Astrocyte (in vitro differentiated cells and primary cell): ENCODE measurements at regions not wholly inside any gene's neighbourhood (a gene's known extent, or its start where the extent isn't known, plus 50 kb on each side); places are given as distances from the start of the nearest gene placed in this dataset.

Experiments used
- DNase-seq: peaks from one replicate; pipeline ENCODE4 v3.0.0-alpha.2; 2010; ENCODE audit warnings: low read depth
- FAIRE-seq: peaks from 2 replicates; lab custom pipeline; 2011; peaks lifted over from hg19 to GRCh38; lab: Jason Lieb, UNC
- H2AFZ ChIP-seq: 2 replicates; pipeline ENCODE4 v1.6.0; 2012; ENCODE audit warnings: low read depth, low read length, inconsistent platforms
- H3K27ac ChIP-seq: 2 replicates; pipeline ENCODE4 v1.5.1; 2011; ENCODE audit warnings: low read depth, low read length, inconsistent platforms
- H3K27me3 ChIP-seq: 2 replicates; pipeline ENCODE4 v1.6.0; 2011; ENCODE audit warnings: low read length, inconsistent platforms; ENCODE audit not compliant: insufficient read depth
- H3K36me3 ChIP-seq: 2 replicates; pipeline ENCODE4 v1.5.1; 2011; ENCODE audit warnings: low read length, inconsistent platforms; ENCODE audit not compliant: insufficient read depth
- H3K4me1 ChIP-seq: 2 replicates; pipeline ENCODE4 v1.5.1; 2011; ENCODE audit warnings: low read length, inconsistent platforms; ENCODE audit not compliant: insufficient read depth
- H3K4me2 ChIP-seq: 2 replicates; pipeline ENCODE4 v1.6.0; 2012; ENCODE audit warnings: low read length, inconsistent platforms
- H3K4me3 ChIP-seq: 2 replicates; pipeline ENCODE4 v1.5.1; 2011; ENCODE audit warnings: low read depth, mild to moderate bottlenecking, low read length, inconsistent platforms; ENCODE audit not compliant: insufficient read depth
- H3K79me2 ChIP-seq: 2 replicates; pipeline ENCODE4 v1.6.0; 2012; ENCODE audit warnings: mild to moderate bottlenecking, low read length, inconsistent platforms; ENCODE audit not compliant: insufficient read depth
- H3K9ac ChIP-seq: 2 replicates; pipeline ENCODE4 v1.6.0; 2012; ENCODE audit warnings: mild to moderate bottlenecking, low read length, inconsistent platforms
- H3K9me3 ChIP-seq: 2 replicates; pipeline ENCODE4 v1.5.1; 2012; ENCODE audit warnings: low read depth, mild to moderate bottlenecking, low read length, inconsistent platforms; ENCODE audit not compliant: insufficient read depth
- H4K20me1 ChIP-seq: 2 replicates; pipeline ENCODE4 v1.6.0; 2012; ENCODE audit warnings: low read length, inconsistent platforms; ENCODE audit not compliant: insufficient read depth
- H3K27ac Mint-ChIP-seq: one replicate; pipeline ENCODE4 v1.8.0; 2021; ENCODE audit warnings: mild to moderate bottlenecking, mixed read lengths; ENCODE audit not compliant: unreplicated experiment
- H3K27me3 Mint-ChIP-seq: one replicate; pipeline ENCODE4 v1.8.0; 2021; ENCODE audit warnings: low read depth, mixed read lengths; ENCODE audit not compliant: unreplicated experiment
- H3K36me3 Mint-ChIP-seq: one replicate; pipeline ENCODE4 v1.8.0; 2021; ENCODE audit warnings: low read depth, mixed read lengths; ENCODE audit not compliant: unreplicated experiment
- H3K4me1 Mint-ChIP-seq: one replicate; pipeline ENCODE4 v1.8.0; 2021; ENCODE audit warnings: low read depth, mixed read lengths; ENCODE audit not compliant: unreplicated experiment
- H3K4me3 Mint-ChIP-seq: one replicate; pipeline ENCODE4 v1.8.0; 2021; ENCODE audit warnings: mild to moderate bottlenecking, moderate library complexity, mixed read lengths; ENCODE audit not compliant: unreplicated experiment
- H3K9me3 Mint-ChIP-seq: one replicate; pipeline ENCODE4 v1.8.0; 2021; ENCODE audit warnings: mild to moderate bottlenecking, mixed read lengths; ENCODE audit not compliant: unreplicated experiment
- CTCF ChIP-seq: IDR thresholded peaks from 2 replicates; pipeline ENCODE4 v1.5.1; 2011; ENCODE audit warnings: low read depth, mild to moderate bottlenecking, inconsistent platforms, low read length, moderate library complexity; ENCODE audit not compliant: insufficient read depth
- EZH2 ChIP-seq: IDR thresholded peaks from 2 replicates; pipeline ENCODE4 v1.6.1; 2012; ENCODE audit warnings: mild to moderate bottlenecking, low read length, inconsistent platforms; ENCODE audit not compliant: insufficient read depth

DNA sequence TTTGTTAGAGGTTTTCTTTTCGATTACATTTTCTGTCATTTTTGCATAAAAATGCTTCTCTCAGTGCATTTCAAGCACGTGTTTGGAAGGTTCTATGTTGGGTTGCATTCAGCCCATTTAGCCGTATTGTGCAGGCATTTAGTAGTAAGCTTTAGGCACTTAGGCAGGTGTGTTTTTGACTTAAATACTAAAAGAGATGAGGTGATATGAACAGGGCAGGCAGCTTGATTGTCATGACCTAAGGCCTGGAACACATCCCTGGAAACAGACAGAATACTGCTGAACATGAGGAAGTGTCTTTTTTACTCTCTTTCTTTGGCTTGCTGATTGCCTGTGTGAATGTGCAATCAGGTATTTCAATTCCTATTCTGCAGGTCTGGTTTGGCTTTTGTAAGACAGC is 610.5 kb upstream of the MAN1A1 start:
- DNase-seq (no peak), FAIRE-seq (no peak)
- no peak overlapping the region for H3K27ac Mint-ChIP-seq
- H3K4me1 Mint-ChIP-seq, result peaks cover 18% of the 10 kb centered on the region
- H2AFZ ChIP-seq, result no peak overlapping the region
- no peaks in the 10 kb centered on the region for H3K27me3 ChIP-seq
- H4K20me1 ChIP-seq, result no peaks in the 10 kb centered on the region
- H3K9ac ChIP-seq, result no peak overlapping the region
- no peaks in the 10 kb centered on the region for H3K9me3 ChIP-seq
- H3K36me3 Mint-ChIP-seq, result no peaks in the 10 kb centered on the region
- H3K4me1 ChIP-seq, result no peaks in the 10 kb centered on the region
- no peak overlapping the region for H3K4me3 Mint-ChIP-seq
- no peak overlapping the region for H3K4me2 ChIP-seq
- H3K27ac ChIP-seq, result no peak overlapping the region
- no peaks in the 10 kb centered on the region for H3K79me2 ChIP-seq
- no peaks in the 10 kb centered on the region for H3K36me3 ChIP-seq
- H3K9me3 Mint-ChIP-seq, result no peaks in the 10 kb centered on the region
- H3K4me3 ChIP-seq, result no peak overlapping the region
- TF ChIP-seq EZH2 (no peak), CTCF (no peak)
- no peaks in the 10 kb centered on the region for H3K27me3 Mint-ChIP-seq

GRCh38 chr6:119957195-119957594 is 607.6 kb upstream of the MAN1A1 start:
- DNase-seq, result no peak

More at GRCh38 chr6:119957195-119957594, 607.6 kb upstream of the MAN1A1 start:
- TF ChIP-seq CTCF (no peak), EZH2 (no peak)
- Mint-ChIP-seq H3K27me3 (no peaks in the 10 kb centered on the region), H3K9me3 (no peaks in the 10 kb centered on the region), H3K4me3 (no peak overlapping the region), H3K4me1 (peaks cover 18% of the 10 kb centered on the region), H3K36me3 (no peaks in the 10 kb centered on the region), H3K27ac (peak overlapping the region; percentile 64)
- H4K20me1 ChIP-seq, result no peaks in the 10 kb centered on the region
- no peaks in the 10 kb centered on the region for H3K27me3 ChIP-seq
- no peak for FAIRE-seq
- no peak overlapping the region for H3K27ac ChIP-seq
- no peaks in the 10 kb centered on the region for H3K36me3 ChIP-seq
- H3K9ac ChIP-seq, result no peak overlapping the region
- no peak overlapping the region for H3K4me2 ChIP-seq
- H3K4me1 ChIP-seq, result no peaks in the 10 kb centered on the region
- H3K79me2 ChIP-seq, result no peaks in the 10 kb centered on the region
- H2AFZ ChIP-seq, result no peak overlapping the region
- no peaks in the 10 kb centered on the region for H3K9me3 ChIP-seq
- no peak overlapping the region for H3K4me3 ChIP-seq
